Neuron (in vitro differentiated cells): ENCODE measurements at regions not wholly inside any gene's neighbourhood (a gene's known extent, or its start where the extent isn't known, plus 50 kb on each side); places are given as distances from the start of the nearest gene placed in this dataset.

Source experiments
- H2AFZ ChIP-seq: one replicate; pipeline ENCODE4 v1.6.1; 2013; ENCODE audit warnings: low read depth, mild to moderate bottlenecking, inconsistent platforms, low read length, moderate library complexity
- H3K27me3 ChIP-seq: one replicate; pipeline ENCODE4 v1.6.1; 2013; ENCODE audit warnings: low read length; ENCODE audit not compliant: insufficient read depth
- H3K36me3 ChIP-seq: one replicate; pipeline ENCODE4 v1.6.1; 2013; ENCODE audit warnings: low read length; ENCODE audit not compliant: insufficient read depth
- H3K4me1 ChIP-seq: one replicate; pipeline ENCODE4 v1.6.1; 2013; ENCODE audit warnings: low read length; ENCODE audit not compliant: insufficient read depth
- H3K4me3 ChIP-seq: 2 replicates; pipeline ENCODE4 v1.5.1; 2013; ENCODE audit warnings: mild to moderate bottlenecking, low read length, moderate library complexity
- H3K9me3 ChIP-seq: one replicate; pipeline ENCODE4 v1.6.1; 2013; ENCODE audit warnings: low read length

DNA sequence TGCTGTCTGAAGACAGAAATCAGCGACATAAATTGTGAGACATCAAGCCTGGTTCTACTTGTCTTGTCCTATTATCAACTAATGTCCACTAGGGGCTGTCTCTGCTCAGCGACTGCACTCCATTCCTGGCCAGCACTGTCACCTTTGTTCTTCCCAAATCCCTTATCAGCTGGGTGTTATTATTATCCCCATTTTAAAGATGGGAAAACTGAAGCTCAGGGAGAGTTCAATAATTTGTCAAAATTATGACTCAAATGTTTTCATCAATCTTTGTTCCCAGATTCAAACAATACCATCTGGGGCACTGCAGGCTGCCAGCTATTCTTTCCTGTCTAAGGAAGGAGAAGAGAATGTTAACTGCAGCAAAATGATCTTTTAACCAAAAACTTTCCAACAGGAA lies 431.6 kb upstream of the NFE2L3 start:
- H3K4me3 ChIP-seq: no peak overlapping the region
- H3K4me1 ChIP-seq: peaks cover 49% of the 10 kb centered on the region
- H3K9me3 ChIP-seq: no peaks in the 10 kb centered on the region
- H3K36me3 ChIP-seq: no peaks in the 10 kb centered on the region
- H2AFZ ChIP-seq: no peak overlapping the region
- no peaks in the 10 kb centered on the region for H3K27me3 ChIP-seq

DNA sequence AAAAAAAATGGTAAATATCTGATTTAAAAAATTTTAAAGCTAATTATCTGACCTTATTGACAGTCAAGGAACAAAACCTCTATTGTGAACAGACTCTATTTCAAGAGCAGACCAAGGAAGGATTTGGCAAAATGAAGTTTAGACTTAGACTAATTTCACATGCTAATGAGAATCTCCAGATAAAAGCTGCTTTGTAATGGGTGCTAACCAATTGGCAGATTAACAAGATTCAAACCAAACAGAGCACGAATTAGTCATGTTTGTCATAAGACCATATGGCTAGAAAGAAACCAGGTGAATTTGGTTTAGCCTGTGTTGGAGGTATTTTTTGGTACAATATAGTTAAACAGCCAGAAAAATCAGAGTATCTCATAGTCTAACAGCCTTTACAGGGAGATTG lies 429.1 kb upstream of the NFE2L3 start:
- Histone ChIP-seq H3K9me3 (no peaks in the 10 kb centered on the region), H3K4me3 (no peak overlapping the region), H3K4me1 (peaks cover 67% of the 10 kb centered on the region)

DNA sequence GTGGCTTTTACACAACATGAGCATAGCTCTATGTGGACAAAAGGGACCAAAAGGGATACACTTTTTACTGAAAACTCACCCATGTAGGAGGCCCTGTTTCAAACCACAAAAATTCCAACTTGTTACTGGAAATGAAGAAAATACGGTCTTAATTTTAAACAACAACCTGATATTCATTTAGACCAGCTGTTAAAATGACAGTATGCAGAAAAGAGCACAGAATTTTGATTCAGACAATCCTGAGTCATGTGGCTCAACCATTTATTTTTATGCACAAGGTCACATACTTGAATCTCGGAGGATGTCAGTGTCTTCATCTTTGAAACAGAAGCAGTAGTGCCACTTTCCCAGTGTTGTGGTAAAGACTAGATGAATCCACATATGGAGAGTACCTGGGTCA lies 426.5 kb upstream of the NFE2L3 start:
- no peak overlapping the region for H2AFZ ChIP-seq
- H3K9me3 ChIP-seq: no peaks in the 10 kb centered on the region
- no peaks in the 10 kb centered on the region for H3K27me3 ChIP-seq
- H3K4me3 ChIP-seq: no peak overlapping the region
- H3K4me1 ChIP-seq: peaks cover 69% of the 10 kb centered on the region
- H3K36me3 ChIP-seq: no peaks in the 10 kb centered on the region

More for the DNA sequence above, 429.1 kb upstream of the NFE2L3 start:
- Histone ChIP-seq H2AFZ (no peak overlapping the region), H3K27me3 (no peaks in the 10 kb centered on the region), H3K36me3 (no peaks in the 10 kb centered on the region)

DNA sequence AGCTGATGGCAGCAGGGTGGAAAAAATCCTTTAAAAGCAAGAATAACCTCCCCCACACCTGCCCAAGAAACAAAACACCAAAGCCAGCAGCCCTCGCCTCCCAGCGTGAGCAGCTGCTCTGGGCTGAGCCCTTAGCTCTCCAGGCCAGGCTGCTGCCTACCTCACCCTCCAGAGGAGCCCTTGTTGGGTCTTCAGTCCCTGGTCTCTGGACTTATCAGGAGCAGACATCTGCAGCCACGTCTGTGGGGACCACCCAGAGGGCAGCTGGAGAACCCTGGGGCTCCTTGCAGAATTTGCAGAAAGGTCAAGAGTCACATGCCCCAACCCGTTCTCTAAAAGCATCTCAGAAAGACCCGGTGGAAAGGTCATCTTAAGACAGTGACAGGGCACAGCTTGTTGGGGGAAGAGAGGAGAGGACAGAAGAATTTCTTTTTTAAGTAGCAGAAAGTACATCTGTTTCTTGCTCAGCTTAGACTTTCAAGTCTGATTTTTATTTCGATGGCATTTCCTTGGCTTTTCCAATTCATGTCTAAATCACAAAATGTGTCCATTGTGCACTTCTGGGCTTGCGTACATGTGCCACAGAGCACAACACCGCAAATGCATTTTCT lies 425.7 kb upstream of the NFE2L3 start:
- Histone ChIP-seq H3K9me3 (no peaks in the 10 kb centered on the region), H2AFZ (peak overlapping the region; percentile 46), H3K27me3 (no peaks in the 10 kb centered on the region), H3K4me1 (peaks cover 70% of the 10 kb centered on the region), H3K36me3 (no peaks in the 10 kb centered on the region), H3K4me3 (peak overlapping the region; percentile 37)

DNA sequence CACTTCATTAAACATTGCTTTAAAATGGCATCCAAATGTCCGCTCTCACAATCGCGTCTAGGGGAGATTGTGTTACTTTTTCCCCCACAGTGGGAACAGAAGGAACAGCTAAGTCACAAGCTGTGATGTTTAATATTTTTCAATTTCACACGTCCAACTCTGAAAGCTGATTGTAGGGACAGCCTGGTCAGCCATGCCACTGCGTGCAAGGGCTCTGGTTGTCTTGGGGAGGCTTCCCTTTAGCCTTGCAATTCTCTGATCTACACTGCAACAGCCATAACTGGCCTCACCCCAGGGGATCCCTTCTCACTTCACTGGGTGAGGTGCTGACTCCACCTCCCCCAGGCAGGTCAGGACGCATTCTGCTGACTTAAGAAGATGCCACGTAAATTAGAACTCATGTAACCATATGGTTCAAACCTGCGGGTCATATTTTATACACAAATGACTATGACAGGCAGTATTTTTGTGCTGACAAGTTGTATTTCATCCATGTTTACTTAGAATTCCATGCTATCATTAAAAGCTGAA lies 425.2 kb upstream of the NFE2L3 start:
- Histone ChIP-seq H3K9me3 (no peaks in the 10 kb centered on the region), H3K4me3 (peak overlapping the region; percentile 37), H2AFZ (peak overlapping the region; percentile 46), H3K36me3 (no peaks in the 10 kb centered on the region), H3K4me1 (peaks cover 70% of the 10 kb centered on the region), H3K27me3 (no peaks in the 10 kb centered on the region)

DNA sequence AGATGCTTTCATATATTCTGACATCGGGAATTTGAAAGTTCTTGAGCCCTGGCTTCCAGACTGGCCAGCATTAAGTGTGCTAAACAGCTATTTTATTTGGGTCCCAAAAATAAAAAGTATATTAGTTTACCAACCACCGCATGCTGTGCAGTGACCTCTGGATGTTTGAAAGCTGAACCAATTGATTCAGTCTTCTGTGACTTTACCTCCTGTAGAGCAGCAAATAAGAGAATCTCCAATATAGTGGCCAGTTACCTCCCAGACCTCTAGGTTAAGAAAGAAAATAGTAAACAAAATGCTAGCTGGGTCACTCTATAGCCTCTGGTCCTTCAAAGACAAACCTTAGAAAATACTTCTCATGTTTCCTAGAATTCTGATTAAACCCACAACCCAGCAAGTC lies 424.6 kb upstream of the NFE2L3 start:
- H3K27me3 ChIP-seq: no peaks in the 10 kb centered on the region
- no peak overlapping the region for H2AFZ ChIP-seq
- no peaks in the 10 kb centered on the region for H3K9me3 ChIP-seq
- H3K4me3 ChIP-seq: no peak overlapping the region
- H3K36me3 ChIP-seq: no peaks in the 10 kb centered on the region
- H3K4me1 ChIP-seq: peaks cover 71% of the 10 kb centered on the region

DNA sequence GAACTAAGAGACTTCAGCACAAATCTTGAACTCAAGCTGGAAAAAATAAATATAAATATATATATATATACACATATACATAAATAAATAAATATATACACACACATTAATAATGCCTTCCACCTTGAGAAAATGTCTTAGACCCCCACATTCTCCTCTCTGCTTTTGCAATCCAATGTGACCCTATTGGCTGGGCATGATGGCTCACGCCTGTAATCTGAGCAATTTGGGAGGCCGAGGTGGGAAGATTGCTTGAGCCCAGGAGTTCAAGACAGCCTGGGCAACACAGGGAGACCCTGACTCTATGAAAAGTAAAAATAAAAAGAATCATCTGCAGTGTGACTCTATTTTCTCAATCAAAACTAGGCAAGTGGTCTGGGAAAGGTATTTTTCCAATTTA lies 424.1 kb upstream of the NFE2L3 start:
- H3K27me3 ChIP-seq: no peaks in the 10 kb centered on the region
- no peak overlapping the region for H3K4me3 ChIP-seq
- no peaks in the 10 kb centered on the region for H3K36me3 ChIP-seq
- H3K4me1 ChIP-seq: peaks cover 70% of the 10 kb centered on the region
- no peaks in the 10 kb centered on the region for H3K9me3 ChIP-seq
- H2AFZ ChIP-seq: no peak overlapping the region

DNA sequence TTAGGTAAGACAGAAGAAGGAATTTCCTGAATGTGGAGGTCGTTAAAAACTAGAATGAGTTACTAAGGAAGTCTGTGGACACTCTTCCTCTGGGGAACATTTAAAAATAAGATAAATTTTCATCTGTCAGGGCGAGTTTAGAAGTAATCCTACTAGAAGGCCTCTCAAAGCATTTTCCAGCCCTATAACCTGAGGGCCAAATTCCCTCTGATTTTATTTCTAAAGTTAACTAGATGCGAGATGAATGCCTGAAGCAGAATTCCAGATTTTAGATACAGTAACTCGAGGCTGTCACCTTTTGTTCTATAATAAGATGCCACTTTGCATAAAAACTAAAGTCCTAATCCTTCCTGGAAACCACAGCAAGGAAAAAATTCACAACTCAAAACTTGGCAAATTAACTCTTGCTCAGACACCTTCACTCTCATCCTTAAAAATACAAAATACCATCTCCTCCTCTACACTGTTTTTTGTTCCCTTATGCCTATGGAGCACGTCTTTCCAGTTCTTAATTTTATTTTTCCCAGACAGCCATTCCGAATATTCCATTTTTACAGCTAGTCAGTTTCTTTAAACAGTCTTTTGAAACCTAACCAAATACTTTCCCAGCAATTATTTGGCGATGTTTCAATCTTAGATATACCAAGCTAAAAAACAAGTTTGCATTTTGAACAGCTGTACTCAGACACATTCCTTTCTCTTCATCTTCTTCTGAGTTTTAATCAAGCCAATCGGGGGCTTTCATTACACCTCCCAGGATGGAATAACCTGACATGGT lies 420.7 kb upstream of the NFE2L3 start:
- no peaks in the 10 kb centered on the region for H3K9me3 ChIP-seq
- H3K4me3 ChIP-seq: no peak overlapping the region
- peak overlapping the region; percentile 4 for H2AFZ ChIP-seq
- no peaks in the 10 kb centered on the region for H3K36me3 ChIP-seq
- H3K4me1 ChIP-seq: peaks cover 64% of the 10 kb centered on the region
- no peaks in the 10 kb centered on the region for H3K27me3 ChIP-seq

DNA sequence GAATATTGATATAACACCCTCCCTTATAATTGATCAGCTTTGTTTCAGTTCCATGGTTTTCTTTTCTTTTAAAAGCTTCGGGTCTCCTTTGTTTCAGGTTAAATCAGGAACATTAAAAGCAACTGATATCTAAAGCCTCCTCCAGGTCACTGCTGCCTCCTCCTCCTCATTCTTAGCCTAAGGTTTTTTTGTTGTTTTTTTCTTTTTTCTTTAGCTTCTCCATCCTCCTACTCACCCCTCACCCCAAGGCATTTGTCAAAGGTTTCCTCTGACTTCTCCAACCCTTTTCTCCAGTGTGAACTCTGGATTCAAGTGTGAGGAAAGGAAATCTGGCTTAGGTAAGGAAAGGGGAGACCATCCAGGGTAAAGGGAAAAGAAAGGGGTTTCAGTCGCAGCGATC lies 420.2 kb upstream of the NFE2L3 start:
- Histone ChIP-seq H3K36me3 (no peaks in the 10 kb centered on the region), H3K27me3 (no peaks in the 10 kb centered on the region), H3K4me1 (peaks cover 58% of the 10 kb centered on the region), H2AFZ (no peak overlapping the region), H3K9me3 (no peaks in the 10 kb centered on the region), H3K4me3 (no peak overlapping the region)

DNA sequence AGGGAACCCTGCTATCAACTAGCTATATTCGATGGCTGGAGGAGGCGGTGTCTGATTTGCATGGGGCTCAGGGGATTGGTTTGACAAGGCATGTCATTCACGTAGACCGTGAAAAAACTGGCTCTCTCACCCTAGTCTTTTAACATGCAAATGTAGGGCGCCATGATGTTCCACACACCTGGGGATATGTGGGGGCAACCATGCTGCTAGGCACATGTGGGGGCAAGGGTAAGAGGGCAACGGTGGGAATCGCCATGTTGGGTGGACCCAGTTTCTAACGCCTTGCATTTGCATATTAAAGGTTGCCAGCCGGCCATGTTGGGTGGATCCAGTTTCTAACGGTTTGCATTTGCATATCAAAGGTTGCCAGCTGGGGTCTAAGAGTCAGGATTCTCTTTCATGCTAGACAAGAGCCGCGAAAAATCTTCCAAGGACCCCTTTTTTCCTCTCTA lies 419.2 kb upstream of the NFE2L3 start:
- H3K4me1 ChIP-seq: peaks cover 52% of the 10 kb centered on the region
- no peaks in the 10 kb centered on the region for H3K27me3 ChIP-seq
- no peaks in the 10 kb centered on the region for H3K36me3 ChIP-seq
- H2AFZ ChIP-seq: no peak overlapping the region
- H3K9me3 ChIP-seq: no peaks in the 10 kb centered on the region
- H3K4me3 ChIP-seq: peak overlapping the region; percentile 28

DNA sequence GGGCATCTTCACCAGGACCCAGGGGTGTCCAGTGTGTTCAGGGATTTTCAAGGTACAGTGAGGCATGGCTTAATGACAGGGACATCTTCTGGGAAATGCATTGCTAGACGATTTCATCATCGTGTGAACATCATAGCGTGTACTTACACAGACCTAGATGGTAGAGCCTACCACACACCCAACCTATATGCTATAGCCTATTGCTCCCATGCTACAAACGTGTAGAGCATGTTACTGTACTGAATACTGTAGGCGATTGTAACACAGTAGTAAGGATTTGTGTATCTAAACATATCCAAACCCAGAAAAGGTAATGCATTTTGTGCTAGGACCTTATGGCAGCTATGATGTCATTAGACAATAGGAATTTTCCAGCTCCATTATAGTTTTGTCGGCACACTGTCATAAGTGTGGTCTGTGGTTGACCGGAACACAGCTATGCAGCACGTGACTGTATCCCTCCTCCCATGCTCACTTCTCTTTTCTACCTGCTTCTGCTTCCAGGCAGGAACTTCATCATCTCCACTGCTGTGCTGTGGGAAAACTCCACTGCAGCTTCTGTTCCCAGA lies 416.2 kb upstream of the NFE2L3 start:
- no peaks in the 10 kb centered on the region for H3K36me3 ChIP-seq
- peaks cover 61% of the 10 kb centered on the region for H3K4me1 ChIP-seq
- H3K4me3 ChIP-seq: no peak overlapping the region
- H2AFZ ChIP-seq: no peak overlapping the region
- no peaks in the 10 kb centered on the region for H3K27me3 ChIP-seq
- no peaks in the 10 kb centered on the region for H3K9me3 ChIP-seq

DNA sequence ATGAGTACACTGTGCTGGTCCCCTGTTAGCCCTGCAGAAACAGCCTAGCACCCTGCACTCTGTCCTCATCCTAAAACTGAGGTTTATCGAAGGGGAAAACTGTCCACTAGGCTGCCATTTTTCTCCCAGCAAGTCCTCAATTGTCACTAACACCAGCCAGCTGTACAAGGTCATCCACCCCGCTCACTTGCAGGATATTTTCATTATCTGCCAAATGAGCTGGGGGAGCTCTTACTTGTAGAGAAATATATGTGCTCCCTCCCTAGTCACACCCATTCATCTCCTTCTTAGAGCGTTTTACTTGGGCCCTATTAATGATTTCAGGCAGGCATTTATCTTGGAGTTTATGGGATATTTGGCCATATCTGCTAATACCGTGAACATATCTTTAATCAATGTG lies 413.5 kb upstream of the NFE2L3 start:
- H3K9me3 ChIP-seq: no peaks in the 10 kb centered on the region
- H3K27me3 ChIP-seq: no peaks in the 10 kb centered on the region
- H3K36me3 ChIP-seq: no peaks in the 10 kb centered on the region
- peaks cover 39% of the 10 kb centered on the region for H3K4me1 ChIP-seq
- H2AFZ ChIP-seq: no peak overlapping the region
- H3K4me3 ChIP-seq: no peak overlapping the region

DNA sequence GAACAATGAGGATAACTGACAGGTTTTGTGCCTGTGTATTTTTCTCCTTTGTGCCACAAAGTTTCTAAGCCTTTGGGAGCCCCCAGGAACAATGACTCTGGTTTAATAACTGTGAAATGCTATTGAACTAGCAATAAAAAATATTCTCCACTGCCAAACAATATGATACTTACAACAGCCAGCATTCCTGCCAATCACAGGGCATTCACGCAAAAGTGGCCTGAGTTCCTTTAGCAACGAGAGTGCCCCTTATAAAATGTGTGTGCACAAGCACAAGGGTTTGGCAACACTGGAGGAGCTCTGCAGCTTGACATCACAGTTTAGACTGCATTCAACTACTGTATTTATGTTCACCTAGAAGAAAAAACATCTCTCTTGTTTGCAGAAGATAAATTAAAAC lies 412.9 kb upstream of the NFE2L3 start:
- no peaks in the 10 kb centered on the region for H3K36me3 ChIP-seq
- H2AFZ ChIP-seq: no peak overlapping the region
- no peaks in the 10 kb centered on the region for H3K9me3 ChIP-seq
- H3K27me3 ChIP-seq: no peaks in the 10 kb centered on the region
- peaks cover 33% of the 10 kb centered on the region for H3K4me1 ChIP-seq
- no peak overlapping the region for H3K4me3 ChIP-seq
